H54 (cell line): ENCODE measurements at regions not wholly inside any gene's neighbourhood (a gene's known extent, or its start where the extent isn't known, plus 50 kb on each side); places are given as distances from the start of the nearest gene placed in this dataset.
"Not testable (repeated sequence)": the region's sequence is repeated elsewhere in the genome, so short reads cannot be mapped to it uniquely, and the experiment has no call there.

Experiments used
- DNase-seq: peaks from one replicate; pipeline ENCODE4 v3.0.0; 2011; ENCODE audit warnings: low spot score, mixed read lengths; ENCODE audit not compliant: insufficient read length
- FAIRE-seq: peaks from 3 replicates; lab custom pipeline; 2011; peaks lifted over from hg19 to GRCh38; lab: Jason Lieb, UNC

- not testable (repeated sequence) for FAIRE-seq, DNase-seq
Observed at GRCh38 chr2:87634971-87635650, 112.8 kb upstream of the PLGLB2 start.

- FAIRE-seq, DNase-seq: not testable (repeated sequence)
Observed at GRCh38 chr2:87636246-87636645, 111.6 kb upstream of the PLGLB2 start.

GRCh38 chr2:87636735-87637134 is 111.2 kb upstream of the PLGLB2 start:
- not testable (repeated sequence) for DNase-seq, FAIRE-seq

- FAIRE-seq = not testable (repeated sequence)
Observed at GRCh38 chr2:87637249-87637990, 110.5 kb upstream of the PLGLB2 start.

GRCh38 chr2:87638114-87638807 is 109.6 kb upstream of the PLGLB2 start:
- FAIRE-seq, DNase-seq: not testable (repeated sequence)

More at GRCh38 chr2:87637249-87637990, 110.5 kb upstream of the PLGLB2 start:
- DNase-seq = peak; percentile 1

GRCh38 chr2:87638872-87639271 is 109.0 kb upstream of the PLGLB2 start:
- not testable (repeated sequence) for FAIRE-seq, DNase-seq

- DNase-seq, FAIRE-seq: not testable (repeated sequence)
Observed at GRCh38 chr2:87639801-87640440, 108.0 kb upstream of the PLGLB2 start.

- DNase-seq, FAIRE-seq: not testable (repeated sequence)
Observed at GRCh38 chr2:87640961-87641563, 106.8 kb upstream of the PLGLB2 start.

GRCh38 chr2:87643165-87643564 is 104.7 kb upstream of the PLGLB2 start:
- not testable (repeated sequence) for FAIRE-seq, DNase-seq

GRCh38 chr2:87647737-87648498 is 100.0 kb upstream of the PLGLB2 start:
- not testable (repeated sequence) for FAIRE-seq, DNase-seq

- not testable (repeated sequence) for FAIRE-seq, DNase-seq
Observed at GRCh38 chr2:87648815-87649214, 99.1 kb upstream of the PLGLB2 start.

GRCh38 chr2:87649871-87650270 is 98.0 kb upstream of the PLGLB2 start:
- not testable (repeated sequence) for FAIRE-seq, DNase-seq

- not testable (repeated sequence) for DNase-seq
Observed at GRCh38 chr2:87650837-87651236, 97.0 kb upstream of the PLGLB2 start.

GRCh38 chr2:87651589-87651988 is 96.3 kb upstream of the PLGLB2 start:
- not testable (repeated sequence) for FAIRE-seq

More at GRCh38 chr2:87650837-87651236, 97.0 kb upstream of the PLGLB2 start:
- FAIRE-seq = not testable (repeated sequence)

GRCh38 chr2:87653373-87653772 is 94.5 kb upstream of the PLGLB2 start:
- not testable (repeated sequence) for DNase-seq, FAIRE-seq

More at GRCh38 chr2:87651589-87651988, 96.3 kb upstream of the PLGLB2 start:
- not testable (repeated sequence) for DNase-seq

- FAIRE-seq, DNase-seq: not testable (repeated sequence)
Observed at GRCh38 chr2:87654136-87654814, 93.6 kb upstream of the PLGLB2 start.

- not testable (repeated sequence) for FAIRE-seq, DNase-seq
Observed at GRCh38 chr2:87657915-87658314, 90.0 kb upstream of the PLGLB2 start.

- FAIRE-seq, DNase-seq: not testable (repeated sequence)
Observed at GRCh38 chr2:87658357-87658756, 89.5 kb upstream of the PLGLB2 start.
